ENCODE measurements at regions not wholly inside any gene's neighbourhood (a gene's known extent, or its start where the extent isn't known, plus 50 kb on each side); places are given as distances from the start of the nearest gene placed in this dataset.
"Not testable (repeated sequence)": the region's sequence is repeated elsewhere in the genome, so short reads cannot be mapped to it uniquely, and the experiment has no call there.

- CTCF ChIA-PET; H3K4me1 Mint-ChIP-seq; H3K4me1 ChIP-seq (ENCODE audit: control insufficient read depth in 1 of 2, extremely low read depth in 1 of 2, insufficient read depth in 2 of 2, low read length in 2 of 2); H3K27me3 Mint-ChIP-seq; H3K36me3 Mint-ChIP-seq; H3K9me3 ChIP-seq; H3K36me3 ChIP-seq (ENCODE audit: control insufficient read depth in 2 of 2, extremely low read depth in 1 of 2, insufficient read depth in 1 of 2, low read length in 1 of 2); H3K9me3 Mint-ChIP-seq; POLR2A ChIA-PET; H3K27ac ChIP-seq (ENCODE audit: low read length); H3K27me3 ChIP-seq (replicated peaks in 1 of 2; ENCODE audit: control insufficient read depth in 2 of 2, extremely low read depth in 1 of 2, insufficient read depth in 2 of 2, low read length in 1 of 2); H3K4me3 ChIP-seq (ENCODE audit: control insufficient read depth in 1 of 2, extremely low read depth in 1 of 2, low read length in 1 of 2); H3K27ac Mint-ChIP-seq; DNase-seq; H3K4me3 Mint-ChIP-seq; ATAC-seq (replicated peaks in 1 of 4): not testable (repeated sequence)
- no CpG with 5 or more reads among the region's 6 CpGs for WGBS (ENCODE audit: insufficient coverage)
Measured at GRCh38 chr16:16448423-16448822, 69.5 kb downstream of the NPIPA7 start.

- H3K4me3 ChIP-seq (ENCODE audit: control insufficient read depth in 1 of 2, extremely low read depth in 1 of 2, low read length in 1 of 2); H3K27me3 ChIP-seq (replicated peaks in 1 of 2; ENCODE audit: control insufficient read depth in 2 of 2, extremely low read depth in 1 of 2, insufficient read depth in 2 of 2, low read length in 1 of 2); H3K9me3 Mint-ChIP-seq; H3K4me1 Mint-ChIP-seq; H3K36me3 ChIP-seq (ENCODE audit: control insufficient read depth in 2 of 2, extremely low read depth in 1 of 2, insufficient read depth in 1 of 2, low read length in 1 of 2); CTCF ChIA-PET; H3K27ac Mint-ChIP-seq; H3K27ac ChIP-seq (ENCODE audit: low read length); H3K27me3 Mint-ChIP-seq; H3K4me1 ChIP-seq (ENCODE audit: control insufficient read depth in 1 of 2, extremely low read depth in 1 of 2, insufficient read depth in 2 of 2, low read length in 2 of 2); ATAC-seq (replicated peaks in 1 of 4); H3K4me3 Mint-ChIP-seq; H3K36me3 Mint-ChIP-seq; H3K9me3 ChIP-seq; POLR2A ChIA-PET; DNase-seq: not testable (repeated sequence)
- no CpG with 5 or more reads among the region's 4 CpGs for WGBS (ENCODE audit: insufficient coverage)
Measured at GRCh38 chr16:16449712-16450237, 70.8 kb downstream of the NPIPA7 start.

- H3K36me3 ChIP-seq (ENCODE audit: control insufficient read depth in 2 of 2, extremely low read depth in 1 of 2, insufficient read depth in 1 of 2, low read length in 1 of 2); H3K4me1 ChIP-seq (ENCODE audit: control insufficient read depth in 1 of 2, extremely low read depth in 1 of 2, insufficient read depth in 2 of 2, low read length in 2 of 2); ATAC-seq (replicated peaks in 1 of 4); H3K27ac ChIP-seq (ENCODE audit: low read length); DNase-seq; H3K36me3 Mint-ChIP-seq; H3K27ac Mint-ChIP-seq; H3K4me1 Mint-ChIP-seq; H3K9me3 ChIP-seq; CTCF ChIA-PET; H3K9me3 Mint-ChIP-seq; POLR2A ChIA-PET; H3K4me3 ChIP-seq (ENCODE audit: control insufficient read depth in 1 of 2, extremely low read depth in 1 of 2, low read length in 1 of 2); H3K27me3 ChIP-seq (replicated peaks in 1 of 2; ENCODE audit: control insufficient read depth in 2 of 2, extremely low read depth in 1 of 2, insufficient read depth in 2 of 2, low read length in 1 of 2); H3K4me3 Mint-ChIP-seq; H3K27me3 Mint-ChIP-seq: not testable (repeated sequence)
- no CpG with 5 or more reads among the region's 10 CpGs for WGBS (ENCODE audit: insufficient coverage)
Measured at GRCh38 chr16:16451721-16452410, 72.9 kb downstream of the NPIPA7 start.

- ATAC-seq (replicated peaks in 1 of 4); H3K4me1 Mint-ChIP-seq; CTCF ChIA-PET; H3K36me3 Mint-ChIP-seq; DNase-seq; H3K27ac Mint-ChIP-seq; POLR2A ChIA-PET; H3K9me3 Mint-ChIP-seq; H3K4me3 ChIP-seq (ENCODE audit: control insufficient read depth in 1 of 2, extremely low read depth in 1 of 2, low read length in 1 of 2); H3K27me3 Mint-ChIP-seq; H3K4me3 Mint-ChIP-seq; H3K27ac ChIP-seq (ENCODE audit: low read length); H3K27me3 ChIP-seq (replicated peaks in 1 of 2; ENCODE audit: control insufficient read depth in 2 of 2, extremely low read depth in 1 of 2, insufficient read depth in 2 of 2, low read length in 1 of 2); H3K4me1 ChIP-seq (ENCODE audit: control insufficient read depth in 1 of 2, extremely low read depth in 1 of 2, insufficient read depth in 2 of 2, low read length in 2 of 2); H3K9me3 ChIP-seq; H3K36me3 ChIP-seq (ENCODE audit: control insufficient read depth in 2 of 2, extremely low read depth in 1 of 2, insufficient read depth in 1 of 2, low read length in 1 of 2): not testable (repeated sequence)
- no CpG with 5 or more reads among the region's 5 CpGs for WGBS (ENCODE audit: insufficient coverage)
Measured at GRCh38 chr16:16458579-16458978, 79.6 kb downstream of the NPIPA7 start.

- H3K27me3 Mint-ChIP-seq; H3K4me1 ChIP-seq (ENCODE audit: control insufficient read depth in 1 of 2, extremely low read depth in 1 of 2, insufficient read depth in 2 of 2, low read length in 2 of 2); H3K9me3 Mint-ChIP-seq; H3K36me3 Mint-ChIP-seq; H3K36me3 ChIP-seq (ENCODE audit: control insufficient read depth in 2 of 2, extremely low read depth in 1 of 2, insufficient read depth in 1 of 2, low read length in 1 of 2); H3K27ac ChIP-seq (ENCODE audit: low read length); DNase-seq; H3K27ac Mint-ChIP-seq; H3K27me3 ChIP-seq (replicated peaks in 1 of 2; ENCODE audit: control insufficient read depth in 2 of 2, extremely low read depth in 1 of 2, insufficient read depth in 2 of 2, low read length in 1 of 2); H3K4me1 Mint-ChIP-seq; ATAC-seq (replicated peaks in 1 of 4); H3K4me3 Mint-ChIP-seq; CTCF ChIA-PET; H3K4me3 ChIP-seq (ENCODE audit: control insufficient read depth in 1 of 2, extremely low read depth in 1 of 2, low read length in 1 of 2); POLR2A ChIA-PET; H3K9me3 ChIP-seq: not testable (repeated sequence)
- no CpG with 5 or more reads among the region's 6 CpGs for WGBS (ENCODE audit: insufficient coverage)
Measured at GRCh38 chr16:16463792-16464191, 84.9 kb downstream of the NPIPA7 start.

GRCh38 chr16:16488919-16489318, 110.0 kb downstream of the NPIPA7 start:
- POLR2A ChIA-PET; ATAC-seq (replicated peaks in 1 of 4); H3K27ac Mint-ChIP-seq; H3K36me3 ChIP-seq (ENCODE audit: control insufficient read depth in 2 of 2, extremely low read depth in 1 of 2, insufficient read depth in 1 of 2, low read length in 1 of 2); H3K36me3 Mint-ChIP-seq; H3K4me1 ChIP-seq (ENCODE audit: control insufficient read depth in 1 of 2, extremely low read depth in 1 of 2, insufficient read depth in 2 of 2, low read length in 2 of 2); H3K9me3 Mint-ChIP-seq; H3K27ac ChIP-seq (ENCODE audit: low read length); DNase-seq; H3K9me3 ChIP-seq; H3K27me3 ChIP-seq (replicated peaks in 1 of 2; ENCODE audit: control insufficient read depth in 2 of 2, extremely low read depth in 1 of 2, insufficient read depth in 2 of 2, low read length in 1 of 2); H3K4me3 Mint-ChIP-seq; H3K27me3 Mint-ChIP-seq; H3K4me1 Mint-ChIP-seq; CTCF ChIA-PET; H3K4me3 ChIP-seq (ENCODE audit: control insufficient read depth in 1 of 2, extremely low read depth in 1 of 2, low read length in 1 of 2): not testable (repeated sequence)
- WGBS (ENCODE audit: insufficient coverage), result 100% methylated on average over 1 of the region's 4 CpGs

GRCh38 chr16:16489466-16489865, 110.5 kb downstream of the NPIPA7 start:
- WGBS (ENCODE audit: insufficient coverage), result no CpG with 5 or more reads among the region's 15 CpGs
- DNase-seq; CTCF ChIA-PET; H3K9me3 Mint-ChIP-seq; H3K4me3 Mint-ChIP-seq; H3K27ac Mint-ChIP-seq; H3K4me3 ChIP-seq (ENCODE audit: control insufficient read depth in 1 of 2, extremely low read depth in 1 of 2, low read length in 1 of 2); H3K9me3 ChIP-seq; H3K4me1 ChIP-seq (ENCODE audit: control insufficient read depth in 1 of 2, extremely low read depth in 1 of 2, insufficient read depth in 2 of 2, low read length in 2 of 2); ATAC-seq (replicated peaks in 1 of 4); H3K27me3 Mint-ChIP-seq; H3K36me3 ChIP-seq (ENCODE audit: control insufficient read depth in 2 of 2, extremely low read depth in 1 of 2, insufficient read depth in 1 of 2, low read length in 1 of 2); H3K27me3 ChIP-seq (replicated peaks in 1 of 2; ENCODE audit: control insufficient read depth in 2 of 2, extremely low read depth in 1 of 2, insufficient read depth in 2 of 2, low read length in 1 of 2); H3K36me3 Mint-ChIP-seq; H3K27ac ChIP-seq (ENCODE audit: low read length); H3K4me1 Mint-ChIP-seq; POLR2A ChIA-PET: not testable (repeated sequence)
